GM21529 (cell line): ENCODE measurements at regions not wholly inside any gene's neighbourhood (a gene's known extent, or its start where the extent isn't known, plus 50 kb on each side); places are given as distances from the start of the nearest gene placed in this dataset.
"Not testable (repeated sequence)": the region's sequence is repeated elsewhere in the genome, so short reads cannot be mapped to it uniquely, and the experiment has no call there.

Experiments
- ATAC-seq: cut with Tn5 transposase; IDR thresholded peaks from one replicate; pipeline ENCODE4 v1.9.1; 2021; ENCODE audit not compliant: unreplicated experiment

DNA sequence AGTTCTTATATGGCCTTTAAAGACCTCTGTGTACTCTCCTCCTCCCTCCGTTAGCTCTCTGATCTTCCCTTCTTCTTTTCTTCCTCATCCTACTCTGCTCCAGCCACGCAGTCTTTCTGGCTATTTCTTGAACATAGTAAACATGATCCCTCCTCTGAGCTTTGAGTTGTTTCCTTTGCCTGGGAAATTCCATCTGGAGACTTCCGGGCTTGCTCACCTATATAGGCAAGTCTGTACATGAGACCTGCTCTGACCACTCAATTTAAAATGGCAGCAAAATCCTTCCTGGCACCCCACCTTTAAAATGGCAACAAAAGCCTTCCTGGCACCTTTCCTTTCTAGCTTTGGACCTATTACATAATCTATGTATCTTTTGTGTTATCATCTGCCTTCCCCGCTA, 517.6 kb downstream of the TTLL7 start:
- ATAC-seq, result not testable (repeated sequence)

DNA sequence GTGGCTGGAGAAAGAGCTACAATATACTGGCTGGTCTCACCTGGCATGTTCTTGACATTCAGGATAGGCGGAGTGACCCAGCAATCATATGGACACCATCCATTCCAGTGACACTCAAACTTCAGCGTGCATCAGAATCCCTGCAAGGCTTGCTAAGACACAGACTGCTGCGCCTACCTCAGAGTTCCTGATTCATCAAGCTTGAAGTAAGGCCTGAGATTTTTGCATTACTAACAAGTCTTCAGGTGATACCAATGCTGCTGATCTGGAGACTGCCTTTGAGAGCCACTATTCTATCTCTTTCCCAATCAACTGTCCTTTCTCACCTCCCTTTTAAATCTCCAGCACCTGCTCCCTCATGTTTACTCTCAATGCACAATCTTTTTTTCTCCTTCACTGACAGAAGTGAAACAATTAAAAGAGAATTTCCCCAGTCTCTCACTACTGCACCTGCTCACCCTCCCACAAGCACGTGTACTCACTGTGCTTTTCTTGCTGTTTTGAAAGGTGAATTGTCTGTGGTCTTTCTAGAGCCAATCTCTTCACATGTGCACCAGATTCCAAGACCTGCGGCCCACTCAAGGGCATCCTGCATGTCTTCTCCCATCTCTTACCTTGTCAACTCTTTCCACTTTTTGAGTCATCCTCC, 519.2 kb downstream of the TTLL7 start:
- peak; percentile 79 for ATAC-seq

DNA sequence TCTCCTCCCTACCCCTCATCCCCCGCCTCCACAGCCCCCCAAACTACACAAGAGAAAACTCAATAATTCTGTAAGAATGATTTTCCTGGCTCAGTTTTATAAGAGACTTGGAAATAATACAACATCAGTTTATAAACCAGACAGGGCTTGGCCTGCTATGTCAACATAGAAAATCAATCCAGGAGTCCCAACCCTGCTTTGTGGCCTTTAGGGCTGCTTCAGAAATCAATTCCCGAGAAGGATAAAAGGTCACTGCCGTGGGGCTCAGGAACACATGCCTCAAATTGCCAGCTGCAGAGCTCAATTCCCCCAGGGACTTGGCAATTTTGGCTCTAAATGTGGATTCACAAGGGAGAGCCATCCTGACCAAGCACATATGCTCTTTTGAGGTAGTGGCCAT, 520.8 kb downstream of the TTLL7 start:
- ATAC-seq, result not testable (repeated sequence)

DNA sequence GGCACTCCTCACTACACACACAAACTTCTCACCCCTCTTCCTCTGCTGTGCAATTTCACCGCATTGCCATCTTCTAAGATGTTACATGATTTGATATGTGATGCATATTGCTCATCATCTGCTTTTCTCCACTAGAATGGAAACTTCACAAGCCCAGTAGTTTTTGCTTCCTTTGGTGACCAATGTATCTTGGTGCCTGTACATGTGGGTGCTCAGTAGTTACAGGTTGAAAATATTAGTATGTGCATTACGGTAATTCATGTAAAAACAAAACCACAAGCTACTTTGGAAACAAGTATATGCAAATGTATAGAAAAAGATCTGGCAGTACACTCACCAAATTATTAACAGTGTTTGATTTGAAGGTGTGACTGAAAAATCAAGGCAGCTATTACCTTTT, 522.4 kb downstream of the TTLL7 start:
- ATAC-seq, result peak; percentile 43

DNA sequence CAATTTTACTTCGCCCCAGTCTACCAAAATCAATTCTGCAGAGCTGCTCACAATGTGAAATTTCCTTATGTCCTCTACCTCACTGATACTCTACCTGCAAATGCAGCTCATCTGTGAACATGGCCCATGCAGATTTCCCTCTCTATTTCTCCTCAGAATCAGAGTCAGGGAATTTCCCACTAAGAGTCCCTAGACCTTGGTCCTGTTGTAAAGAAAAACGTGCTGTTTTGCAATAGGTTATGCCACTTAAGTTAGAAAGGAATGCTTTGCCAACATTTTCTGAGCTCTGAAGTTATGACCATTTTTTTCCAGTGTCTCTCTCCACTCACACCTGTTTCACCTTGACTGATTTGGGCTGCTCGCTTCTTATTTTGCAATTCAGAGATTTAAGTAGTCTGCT, 524.0 kb downstream of the TTLL7 start:
- not testable (repeated sequence) for ATAC-seq

DNA sequence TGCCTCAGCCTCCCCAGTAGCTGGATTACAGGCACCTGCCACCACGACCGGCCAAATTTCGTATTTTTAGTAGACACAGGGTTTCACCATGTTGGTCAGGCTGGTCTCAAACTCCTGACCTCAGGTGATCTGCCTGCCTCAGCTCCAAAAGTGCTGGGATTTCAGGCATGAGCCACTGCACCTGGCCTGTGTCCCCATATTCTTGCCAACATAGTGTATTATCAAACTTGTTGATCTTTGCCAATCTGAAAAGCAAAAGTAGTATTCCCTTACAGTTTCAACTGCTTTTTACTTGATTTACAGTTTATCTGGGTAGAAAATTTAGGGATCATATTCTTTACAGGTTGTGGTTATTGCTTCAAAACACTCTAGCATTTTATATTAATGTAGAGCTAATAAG, 524.9 kb downstream of the TTLL7 start:
- ATAC-seq, result not testable (repeated sequence)

DNA sequence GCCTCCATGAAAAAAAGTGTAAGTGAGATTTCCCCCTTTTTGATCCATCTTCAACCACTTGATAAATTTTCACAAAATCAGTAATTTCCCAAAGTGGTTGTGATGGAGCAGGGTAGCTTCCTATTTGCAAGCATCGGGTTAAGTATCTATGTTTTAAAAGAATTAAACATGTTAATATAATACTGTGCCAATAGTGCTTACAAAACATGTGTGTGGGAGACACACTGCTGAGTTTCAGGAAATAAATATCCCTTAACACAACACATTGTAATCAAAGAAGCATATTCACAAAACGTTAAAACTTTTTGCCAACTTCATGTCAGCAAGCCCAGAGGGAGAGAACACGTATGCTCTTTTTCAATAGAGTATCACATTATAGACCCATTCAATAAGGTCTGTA, 526.9 kb downstream of the TTLL7 start:
- not testable (repeated sequence) for ATAC-seq

DNA sequence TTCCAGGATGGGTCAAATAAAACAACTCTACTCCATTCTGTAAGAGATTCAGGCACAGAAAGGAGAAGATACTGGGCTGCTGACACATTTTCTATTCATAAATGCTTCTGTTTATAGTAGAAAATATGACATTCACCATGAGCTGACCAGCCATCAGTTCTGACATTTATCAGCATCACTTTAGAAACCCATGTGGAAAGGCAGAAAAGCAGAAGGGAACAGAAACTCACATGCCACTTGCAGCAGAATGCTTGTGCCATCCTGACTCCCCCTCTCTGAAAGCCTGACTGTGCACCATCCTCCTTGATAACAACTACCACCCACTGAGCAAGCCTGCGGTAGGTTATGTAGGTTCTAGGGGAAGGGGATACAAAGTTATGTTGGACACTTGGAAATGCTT, 527.7 kb downstream of the TTLL7 start:
- ATAC-seq, result peak; percentile 77

DNA sequence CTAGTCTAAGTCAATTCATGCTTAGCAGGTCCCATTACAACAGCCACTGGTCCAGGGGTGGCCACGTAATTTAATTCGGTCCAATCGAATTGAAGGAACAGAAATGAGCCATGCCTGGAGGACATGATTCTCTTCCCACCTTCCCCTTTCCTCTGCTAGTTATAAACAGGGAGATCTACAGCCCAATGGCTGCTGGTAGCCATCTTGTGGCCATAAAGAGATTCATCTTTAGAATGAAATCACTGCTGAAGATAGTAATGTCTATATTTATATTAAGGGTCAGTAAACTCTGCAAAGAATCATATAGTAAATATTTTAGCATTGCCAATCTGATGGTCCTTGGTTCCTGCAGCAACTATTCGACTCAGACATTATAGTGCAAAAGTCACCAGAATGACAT, 530.6 kb downstream of the TTLL7 start:
- not testable (repeated sequence) for ATAC-seq

DNA sequence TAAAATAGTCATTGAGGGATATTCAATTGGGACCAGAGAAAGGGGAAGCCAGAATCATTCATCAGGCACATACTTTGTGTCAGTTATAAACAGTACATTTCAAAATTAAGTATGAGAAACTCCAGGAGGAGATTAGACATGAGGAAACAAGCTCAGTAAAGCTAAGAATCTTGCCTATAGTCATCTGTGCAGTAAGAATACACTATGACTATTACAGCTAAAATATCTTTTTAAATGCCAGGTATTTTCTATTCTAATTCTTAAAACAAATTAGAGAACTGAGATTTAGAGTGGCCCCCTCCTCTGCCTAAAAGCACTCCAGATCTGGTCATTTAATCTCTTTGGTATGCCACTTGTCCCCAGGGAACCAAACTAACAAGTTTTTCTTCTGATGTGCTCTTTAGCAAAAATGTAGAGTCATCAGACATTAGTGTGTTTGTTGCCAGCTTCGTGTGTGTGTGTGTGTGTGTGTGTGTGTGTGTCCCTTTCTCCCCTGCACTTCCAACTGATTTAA, 541.1 kb downstream of the TTLL7 start:
- ATAC-seq, result not testable (repeated sequence)

DNA sequence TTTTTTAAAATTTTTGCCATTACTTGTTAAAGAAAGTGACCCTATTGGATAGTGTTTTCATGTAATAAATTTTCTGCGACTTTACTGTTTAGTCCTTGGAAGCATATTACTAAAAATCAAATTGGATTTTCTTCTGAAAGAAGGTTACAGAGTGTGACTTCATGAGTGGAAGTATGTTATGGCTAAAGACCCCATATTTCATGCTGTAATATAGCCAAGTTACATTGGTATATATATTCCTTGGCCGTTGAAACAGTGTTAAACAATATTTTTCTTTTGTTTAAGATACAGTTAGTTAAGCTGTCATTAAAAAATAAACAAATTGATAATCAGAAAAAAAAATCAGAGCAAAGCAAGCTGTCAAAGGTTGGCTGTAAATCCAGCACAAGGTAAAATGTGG, 541.7 kb downstream of the TTLL7 start:
- ATAC-seq, result not testable (repeated sequence)

DNA sequence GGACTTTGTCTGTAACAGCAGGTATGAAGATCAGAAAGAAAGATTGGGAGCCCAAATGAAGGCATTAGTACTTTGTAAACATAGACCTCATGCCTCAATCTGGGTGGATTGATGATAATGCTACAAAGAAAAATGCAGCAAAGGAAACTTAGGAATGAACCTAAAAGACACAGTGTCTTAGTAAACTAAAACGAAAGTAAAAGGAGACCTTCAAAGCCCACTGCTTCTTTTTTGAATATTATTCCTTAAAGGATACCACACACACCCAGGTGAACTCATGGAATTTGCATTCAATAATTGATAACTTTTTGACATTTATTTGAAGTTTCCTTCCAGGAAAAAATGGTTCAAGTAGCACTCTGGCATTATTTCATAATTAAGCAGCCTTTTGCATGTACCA, 543.2 kb downstream of the TTLL7 start:
- ATAC-seq, result not testable (repeated sequence)

DNA sequence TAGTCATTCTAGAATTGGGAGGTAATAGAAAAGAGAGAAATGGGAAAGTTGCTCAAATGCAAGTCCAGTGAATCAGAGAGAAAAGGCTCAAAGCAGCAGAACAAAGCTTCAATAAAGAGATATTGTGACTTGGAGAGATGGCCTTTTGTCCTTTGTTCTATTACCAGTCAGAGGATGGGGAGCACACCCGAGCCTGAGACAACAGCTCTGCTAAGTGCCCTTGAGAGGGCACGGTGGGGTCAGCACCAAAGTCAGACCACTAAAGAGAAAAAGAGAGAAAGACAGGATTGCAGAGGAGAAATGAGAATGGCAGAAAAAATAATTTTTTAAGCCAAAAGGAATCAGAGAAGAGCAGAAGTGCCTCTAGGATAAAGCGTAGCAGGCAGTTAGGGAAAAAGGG, 553.1 kb downstream of the TTLL7 start:
- not testable (repeated sequence) for ATAC-seq

DNA sequence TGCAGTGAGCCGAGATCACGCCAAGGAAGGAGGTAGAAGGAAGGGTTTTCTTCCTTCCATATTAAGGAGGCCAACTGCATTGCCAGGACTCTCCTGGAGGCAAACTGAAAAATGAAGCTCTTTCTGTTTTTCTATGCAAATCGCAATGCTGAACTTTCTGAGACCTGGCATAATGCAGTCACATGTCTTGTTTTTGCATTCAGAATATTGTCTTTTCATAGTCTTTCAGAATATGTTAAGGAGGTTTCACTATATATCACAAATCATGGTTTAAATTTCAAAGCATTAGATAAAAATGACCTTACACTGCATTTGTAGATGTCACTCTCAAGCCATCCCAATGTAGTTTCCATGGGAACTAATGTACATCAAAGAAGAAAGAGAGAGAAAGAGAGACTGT, 556.5 kb downstream of the TTLL7 start:
- not testable (repeated sequence) for ATAC-seq

DNA sequence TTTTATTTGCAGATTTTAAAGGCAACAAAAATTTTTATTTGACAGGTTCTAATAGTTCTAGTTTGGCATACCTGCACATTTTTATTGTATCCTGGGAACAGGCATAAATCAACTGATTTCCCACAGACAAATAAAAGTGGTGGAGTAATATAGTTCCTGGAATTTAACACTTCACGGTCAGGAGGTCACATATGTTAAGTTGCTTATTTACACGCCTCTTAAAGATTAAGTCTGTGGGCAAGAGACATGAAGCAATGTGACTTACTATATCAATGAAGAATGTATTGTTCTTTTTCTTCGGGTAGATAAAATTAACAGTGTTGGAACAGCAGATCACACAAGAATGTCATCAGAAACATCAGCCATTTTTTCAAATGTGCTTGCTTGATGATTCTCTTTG, 558.3 kb downstream of the TTLL7 start:
- ATAC-seq, result not testable (repeated sequence)

DNA sequence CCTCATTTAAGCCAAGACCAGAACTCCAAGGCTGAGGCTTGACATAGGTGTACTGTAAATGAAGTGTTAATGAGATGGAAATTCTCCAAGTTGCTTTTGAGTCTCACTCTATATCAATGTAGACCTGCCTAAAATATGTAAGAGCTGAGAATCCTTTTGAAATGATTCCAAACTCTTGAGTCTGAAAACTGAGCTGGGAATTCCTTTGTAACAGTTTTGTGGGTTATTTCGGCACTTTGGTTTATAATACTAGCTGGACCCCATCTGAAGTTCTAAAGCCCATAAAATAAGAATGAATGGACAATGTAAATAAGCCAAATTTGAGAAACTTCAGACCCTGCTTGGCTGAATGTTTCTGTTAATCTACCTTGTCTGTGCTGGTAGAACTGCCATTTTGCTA, 558.9 kb downstream of the TTLL7 start:
- ATAC-seq, result not testable (repeated sequence)

DNA sequence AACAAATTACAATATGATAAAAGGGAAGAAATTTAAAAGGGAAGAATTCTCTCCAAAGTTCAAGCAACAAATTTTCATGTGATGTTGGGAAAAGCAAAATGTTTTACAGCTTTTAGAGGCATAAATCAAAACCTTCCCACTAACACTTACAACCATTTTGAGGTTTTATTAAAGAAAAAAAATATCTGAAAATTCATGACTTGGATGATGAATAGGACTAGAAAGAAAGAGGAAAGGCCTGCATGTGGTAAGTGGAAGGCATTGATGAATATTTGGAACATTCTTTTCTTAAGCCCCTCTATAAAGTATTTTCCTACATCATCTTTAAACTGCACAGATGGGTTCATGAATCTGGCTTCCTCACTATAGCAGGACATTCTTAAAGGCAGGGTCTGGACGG, 560.6 kb downstream of the TTLL7 start:
- ATAC-seq, result not testable (repeated sequence)

DNA sequence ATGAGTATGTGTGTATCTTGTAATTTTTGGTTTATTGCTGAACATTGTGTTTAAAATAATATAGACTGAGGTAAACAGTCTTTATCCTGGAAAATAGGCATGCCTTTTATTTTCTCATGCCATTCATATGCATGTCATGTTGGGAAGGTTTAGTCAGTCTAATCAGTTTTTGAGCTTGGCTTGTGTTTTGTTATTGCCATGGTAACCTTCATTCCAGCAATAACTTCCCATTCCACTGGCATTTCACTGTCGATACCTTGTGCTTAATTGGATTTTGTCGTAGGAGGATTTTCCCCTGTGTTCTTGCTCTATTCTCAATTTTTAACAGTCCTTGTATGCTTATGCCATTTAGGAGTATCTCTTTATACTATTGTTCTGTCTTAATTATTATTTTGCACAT, 563.6 kb downstream of the TTLL7 start:
- not testable (repeated sequence) for ATAC-seq

DNA sequence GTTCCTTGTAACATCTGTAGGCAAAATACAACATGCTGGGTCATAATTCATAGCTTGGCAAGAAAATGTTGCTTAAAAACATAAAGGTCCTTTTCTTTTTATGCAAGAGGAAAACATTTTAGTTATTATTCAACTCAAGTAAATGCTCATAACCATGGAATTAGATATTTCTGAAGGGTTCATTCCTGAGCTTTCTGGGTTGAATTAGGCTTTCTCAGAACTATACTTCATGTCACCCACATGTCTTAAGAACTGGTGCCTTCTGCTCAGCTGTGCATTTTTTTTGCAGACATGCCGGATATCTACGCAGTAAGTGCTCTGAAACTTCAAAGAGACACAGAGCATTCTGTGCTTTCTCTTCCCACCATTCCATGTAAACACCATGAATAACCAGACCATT, 571.4 kb downstream of the TTLL7 start:
- ATAC-seq, result not testable (repeated sequence)

DNA sequence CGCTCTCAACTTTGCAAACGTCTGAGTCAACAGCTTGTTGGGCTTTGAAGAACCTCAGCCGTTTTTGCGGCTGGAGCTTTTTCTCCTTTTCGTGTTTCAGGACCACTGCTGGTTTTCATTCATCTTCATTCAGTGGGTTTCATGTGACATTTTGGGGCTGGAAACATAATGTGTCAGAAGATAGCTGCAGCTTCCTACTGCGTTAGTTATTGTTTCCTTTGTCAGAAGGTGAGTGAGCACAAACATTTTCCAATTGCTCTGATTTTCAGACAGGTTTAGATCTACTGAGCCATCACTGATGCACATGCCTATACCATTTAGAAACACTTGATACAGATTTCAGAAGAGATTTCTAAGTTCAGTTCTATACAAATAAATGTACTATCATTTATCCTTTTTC, 575.5 kb downstream of the TTLL7 start:
- ATAC-seq, result not testable (repeated sequence)

DNA sequence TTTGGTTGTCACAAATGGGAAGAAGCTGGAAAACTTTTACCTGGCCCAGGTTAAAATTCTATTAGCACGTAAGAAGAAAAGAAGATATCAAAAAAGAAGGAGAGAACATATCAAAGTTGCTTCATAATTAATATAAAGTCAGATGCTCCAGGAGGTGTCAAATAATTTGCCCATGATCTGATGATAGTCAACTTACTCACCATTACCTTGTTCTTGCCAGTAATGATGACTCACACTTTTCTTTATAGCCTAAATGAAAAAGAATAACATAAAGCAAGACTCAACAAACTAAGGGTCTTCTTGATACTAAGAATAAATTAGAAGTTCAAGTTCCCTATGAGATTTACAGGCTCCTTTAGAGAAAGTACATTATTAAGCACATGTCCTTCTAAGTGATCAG, 580.4 kb downstream of the TTLL7 start:
- no peak for ATAC-seq

DNA sequence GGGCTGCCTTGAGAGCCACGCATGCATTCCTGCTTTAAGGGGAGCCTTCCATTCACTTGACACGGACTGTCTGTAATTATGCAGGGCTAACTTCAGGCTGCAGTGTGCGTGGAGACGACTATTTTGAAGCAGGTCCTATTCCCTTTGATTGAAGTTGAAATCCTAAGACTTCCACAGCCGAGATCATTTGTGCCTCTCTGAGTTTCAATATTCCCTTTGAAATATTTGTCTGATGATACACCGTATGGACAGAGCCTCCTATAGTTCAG, 585.2 kb downstream of the TTLL7 start:
- ATAC-seq, result not testable (repeated sequence)

DNA sequence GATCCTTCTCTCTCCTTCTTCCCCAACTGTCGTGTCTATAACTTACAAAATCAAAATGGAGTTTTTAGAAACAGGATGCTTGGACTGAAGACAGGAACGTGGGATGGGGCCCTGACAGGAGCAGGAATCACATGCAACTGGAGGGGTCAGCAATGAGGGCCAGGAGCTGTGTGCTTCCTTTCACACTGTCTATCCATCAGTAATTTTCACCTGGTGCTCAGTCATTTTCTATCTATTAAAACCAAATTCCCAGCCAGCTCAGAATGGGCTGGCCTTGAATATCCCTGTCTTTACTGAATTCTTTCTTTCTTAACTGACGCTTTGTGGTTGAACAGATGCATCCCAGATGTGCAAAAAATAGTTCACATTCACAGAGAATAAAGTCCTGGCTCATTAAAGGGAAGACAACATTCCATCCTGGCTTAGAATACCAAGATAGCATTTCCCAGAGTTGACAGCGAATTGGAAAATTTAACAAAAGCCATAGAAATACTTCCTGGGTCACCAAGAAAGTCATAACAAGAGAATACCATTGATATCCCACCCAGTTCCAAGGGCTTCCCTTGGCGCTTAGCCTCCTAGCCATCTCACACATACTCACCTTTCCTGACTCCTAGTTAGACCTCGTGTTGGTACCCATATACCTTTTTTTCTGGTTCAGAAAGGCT, 588.1 kb downstream of the TTLL7 start:
- ATAC-seq, result not testable (repeated sequence)
